ENCODE measurements at regions not wholly inside any gene's neighbourhood (a gene's known extent, or its start where the extent isn't known, plus 50 kb on each side); places are given as distances from the start of the nearest gene placed in this dataset.
"Not testable (repeated sequence)": the region's sequence is repeated elsewhere in the genome, so short reads cannot be mapped to it uniquely, and the experiment has no call there.

DNA sequence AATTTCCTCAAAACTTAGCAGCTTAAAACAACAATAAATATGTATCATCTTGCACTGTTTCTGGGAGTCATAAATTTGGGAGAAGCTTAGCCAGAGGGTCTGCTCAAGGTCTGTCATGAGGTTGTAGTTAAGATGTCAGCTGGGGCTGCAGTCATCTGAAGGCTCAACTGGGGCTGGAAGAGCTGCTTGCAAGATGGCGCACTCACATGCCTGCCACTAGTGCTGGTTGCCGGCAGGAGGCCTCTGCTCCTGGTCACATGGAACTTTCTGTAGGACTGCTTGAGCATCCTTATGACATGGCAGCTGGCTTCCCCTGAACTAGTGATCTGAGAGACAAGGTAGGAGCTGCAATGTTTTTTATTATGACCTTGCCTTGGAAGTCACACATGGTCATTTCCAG lies 215.5 kb upstream of the HAAO start:
- Histone ChIP-seq H3K4me1 (ENCODE audit: insufficient read depth, low read length) (no peaks in the 10 kb centered on the region), H3K4me3 (ENCODE audit: low read depth in 1 of 2, low read length in 2 of 2) (no peak overlapping the region), H3K9ac (ENCODE audit: low read length) (no peak overlapping the region), H3K27me3 (ENCODE audit: control insufficient read depth in 1 of 2, insufficient read depth in 2 of 2, low read length in 2 of 2) (no peaks in the 10 kb centered on the region), H3K36me3 (ENCODE audit: insufficient read depth, low read length) (no peaks in the 10 kb centered on the region), H3K9me3 (ENCODE audit: low read length) (no peaks in the 10 kb centered on the region), H3K27ac (ENCODE audit: low read depth, low read length) (no peak overlapping the region)

DNA sequence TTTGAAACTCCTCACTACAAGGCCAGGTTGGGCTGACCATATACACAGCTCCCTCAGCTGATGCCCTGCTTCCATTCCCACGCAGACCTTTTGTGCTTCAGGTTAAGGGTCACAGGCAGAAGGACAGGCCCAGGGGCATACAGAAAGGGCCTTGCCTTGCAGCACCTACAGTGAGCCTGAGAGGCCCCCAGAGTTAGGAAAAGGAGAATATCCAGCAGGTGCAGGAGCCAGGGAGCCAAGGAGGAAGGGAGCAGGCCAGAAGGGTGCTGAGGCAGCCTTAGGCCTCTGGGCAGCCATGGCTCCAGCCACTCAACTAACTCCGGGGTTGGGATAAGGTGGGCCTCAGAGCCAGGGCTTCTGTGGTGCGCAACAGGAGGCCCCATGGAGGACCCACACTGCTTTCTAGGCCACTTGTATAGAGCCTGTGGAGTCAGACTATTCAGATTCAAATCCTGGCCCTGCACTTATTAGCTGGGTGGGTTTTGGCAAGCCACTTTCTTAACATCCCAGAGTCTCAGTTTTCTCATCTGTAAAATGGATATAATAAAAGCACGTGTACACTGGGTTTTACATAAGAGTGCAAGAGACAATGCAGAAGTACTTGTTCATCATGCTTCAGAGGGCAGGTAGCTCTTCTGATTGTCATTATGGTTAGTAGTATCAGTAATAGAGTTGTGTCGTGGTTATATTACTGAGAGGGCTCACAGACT lies 214.6 kb upstream of the HAAO start:
- Histone ChIP-seq H3K4me1 (ENCODE audit: insufficient read depth, low read length) (no peaks in the 10 kb centered on the region), H3K27ac (ENCODE audit: low read depth, low read length) (no peak overlapping the region), H3K9ac (ENCODE audit: low read length) (no peak overlapping the region), H3K9me3 (ENCODE audit: low read length) (no peaks in the 10 kb centered on the region), H3K4me3 (ENCODE audit: low read depth in 1 of 2, low read length in 2 of 2) (no peak overlapping the region), H3K36me3 (ENCODE audit: insufficient read depth, low read length) (no peaks in the 10 kb centered on the region), H3K27me3 (ENCODE audit: control insufficient read depth in 1 of 2, insufficient read depth in 2 of 2, low read length in 2 of 2) (no peaks in the 10 kb centered on the region)

DNA sequence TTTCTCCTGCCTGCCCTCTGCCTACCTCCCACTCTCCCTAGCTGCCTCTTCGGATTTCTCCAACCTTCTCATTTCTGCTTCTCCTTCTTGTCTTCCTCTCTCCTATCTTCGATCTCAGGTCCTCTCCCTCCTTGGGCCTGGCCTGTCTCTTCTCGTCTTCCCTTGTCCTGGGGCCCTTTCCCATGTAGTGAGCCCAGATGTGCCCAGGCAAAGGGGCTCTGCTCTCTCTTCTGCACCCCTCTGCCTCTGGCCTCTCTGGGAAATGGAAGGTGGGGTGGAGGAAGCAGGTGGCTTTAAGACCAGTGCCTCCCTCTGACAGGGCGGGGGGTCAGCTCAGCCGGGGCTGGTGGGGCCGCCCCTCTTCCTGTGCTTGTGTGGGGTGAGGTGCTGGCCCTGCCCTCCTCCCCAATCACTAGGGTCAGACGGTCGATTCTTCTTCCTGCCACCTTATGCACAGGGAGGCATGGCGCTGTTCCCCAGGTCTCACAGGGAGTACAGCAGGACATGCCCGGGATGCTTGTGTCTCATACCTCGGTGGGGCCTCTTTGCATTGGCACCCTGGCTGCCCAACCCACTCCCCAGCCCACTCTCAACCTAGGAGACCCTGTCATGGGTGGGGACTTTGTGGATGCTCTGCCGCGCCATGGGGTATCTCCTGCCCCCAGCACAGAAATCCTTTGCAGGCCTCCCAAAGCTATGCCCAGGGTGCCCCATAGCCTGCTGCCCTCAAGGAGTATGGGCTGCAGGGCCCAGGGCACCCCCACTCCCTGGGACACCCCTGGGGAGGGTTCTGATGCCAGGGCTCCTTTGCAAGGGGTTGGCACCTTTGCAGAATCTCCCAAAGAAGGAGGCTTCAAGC lies 213.8 kb upstream of the HAAO start:
- Histone ChIP-seq H3K4me1 (ENCODE audit: insufficient read depth, low read length) (no peaks in the 10 kb centered on the region), H3K36me3 (ENCODE audit: insufficient read depth, low read length) (no peaks in the 10 kb centered on the region), H3K9ac (ENCODE audit: low read length) (no peak overlapping the region), H3K27ac (ENCODE audit: low read depth, low read length) (no peak overlapping the region), H3K4me3 (ENCODE audit: low read depth in 1 of 2, low read length in 2 of 2) (no peak overlapping the region), H3K9me3 (ENCODE audit: low read length) (no peaks in the 10 kb centered on the region), H3K27me3 (ENCODE audit: control insufficient read depth in 1 of 2, insufficient read depth in 2 of 2, low read length in 2 of 2) (no peaks in the 10 kb centered on the region)

DNA sequence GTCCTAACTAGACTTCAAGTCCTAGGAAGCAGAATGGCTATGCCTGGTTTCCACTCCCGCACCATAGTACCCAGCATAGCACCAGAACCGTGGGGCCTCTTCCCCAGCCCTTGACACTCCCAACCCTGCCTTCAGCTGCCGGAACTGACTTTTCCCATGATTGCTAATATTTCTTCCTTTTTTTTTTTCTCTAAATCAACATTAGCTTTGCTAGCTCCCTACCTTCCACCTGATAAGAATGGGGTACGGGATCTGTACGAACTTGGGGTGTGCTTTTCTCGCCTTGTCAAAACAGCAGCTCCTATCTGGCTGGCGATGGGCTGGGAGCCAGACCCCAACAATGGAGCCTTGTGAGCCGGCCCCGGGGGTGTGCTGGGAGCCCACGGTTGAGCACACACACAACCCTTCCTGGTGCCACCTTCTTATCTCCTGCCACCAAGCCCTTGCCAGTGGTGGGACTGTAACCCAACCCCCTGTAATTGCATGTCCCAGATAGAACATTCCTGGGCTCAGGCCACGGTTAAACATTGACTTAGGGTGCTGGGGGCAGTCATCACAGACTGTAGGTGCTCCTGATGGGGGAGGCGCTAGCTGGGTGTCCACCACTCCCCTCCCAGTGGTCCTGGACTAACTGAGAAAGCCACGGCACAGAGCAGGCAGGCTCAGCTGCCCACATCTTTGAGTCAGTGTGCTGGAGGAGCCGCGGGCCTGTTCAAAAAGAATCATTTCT lies 213.0 kb upstream of the HAAO start:
- H3K36me3 ChIP-seq (ENCODE audit: insufficient read depth, low read length): no peaks in the 10 kb centered on the region
- H3K4me1 ChIP-seq (ENCODE audit: insufficient read depth, low read length): no peaks in the 10 kb centered on the region
- H3K4me3 ChIP-seq (ENCODE audit: low read depth in 1 of 2, low read length in 2 of 2): no peak overlapping the region
- H3K9me3 ChIP-seq (ENCODE audit: low read length): no peaks in the 10 kb centered on the region
- no peak overlapping the region for H3K27ac ChIP-seq (ENCODE audit: low read depth, low read length)
- no peak overlapping the region for H3K9ac ChIP-seq (ENCODE audit: low read length)
- H3K27me3 ChIP-seq (ENCODE audit: control insufficient read depth in 1 of 2, insufficient read depth in 2 of 2, low read length in 2 of 2): no peaks in the 10 kb centered on the region

DNA sequence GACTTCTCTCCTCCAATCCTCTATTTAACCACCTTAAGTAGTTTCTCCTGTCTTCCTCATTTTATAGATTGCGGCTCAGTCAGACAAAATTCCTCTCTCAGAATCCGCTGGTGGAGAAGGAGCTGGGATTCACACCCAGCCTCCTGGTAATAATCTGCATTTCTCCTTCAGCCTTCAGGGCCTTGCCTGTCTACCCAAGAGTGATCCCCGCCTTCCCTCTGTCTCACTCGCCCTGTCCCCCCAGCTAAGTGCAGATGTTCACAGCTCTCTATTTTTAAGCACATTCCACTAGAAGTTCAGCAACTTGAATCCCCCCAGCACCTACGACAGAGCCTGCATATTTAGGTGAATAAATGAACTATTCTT lies 212.5 kb upstream of the HAAO start:
- H3K9ac ChIP-seq (ENCODE audit: low read length): no peak overlapping the region
- H3K4me1 ChIP-seq (ENCODE audit: insufficient read depth, low read length): no peaks in the 10 kb centered on the region
- no peak overlapping the region for H3K27ac ChIP-seq (ENCODE audit: low read depth, low read length)

DNA sequence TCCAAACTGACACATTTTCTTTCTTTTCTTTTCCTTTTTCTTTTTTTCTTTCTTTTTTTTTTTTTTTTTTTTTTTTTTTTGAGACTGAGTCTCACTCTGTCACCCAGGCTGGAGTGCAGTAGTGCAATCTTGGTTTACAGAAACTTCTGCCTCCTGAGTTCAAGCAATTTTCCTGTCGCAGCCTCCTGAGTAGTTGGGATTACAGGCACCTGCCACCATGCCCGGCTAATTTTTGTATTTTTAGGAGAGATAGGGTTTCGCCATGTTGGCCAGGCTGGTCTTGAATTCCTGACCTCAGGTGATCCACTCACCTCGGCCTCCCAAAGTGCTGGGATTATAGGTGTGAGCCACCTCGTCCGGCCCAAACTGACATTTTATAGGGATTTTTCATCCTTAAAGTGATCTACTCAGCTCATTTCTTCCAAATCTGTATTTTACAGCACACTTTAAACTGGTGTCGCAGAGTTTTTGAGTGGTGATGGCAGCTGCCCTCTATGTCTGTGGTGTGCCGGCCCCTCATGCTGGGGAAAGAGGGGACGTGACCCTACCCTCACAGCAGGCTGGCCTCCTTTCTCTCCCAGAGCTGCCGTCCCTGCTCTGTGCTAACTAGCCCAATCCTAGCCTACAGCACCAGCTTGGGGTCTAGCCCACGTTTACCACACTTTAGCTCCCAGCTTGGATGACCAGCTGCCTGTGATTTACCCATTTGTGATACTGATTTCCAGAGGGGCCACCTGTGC lies 211.9 kb upstream of the HAAO start:
- not testable (repeated sequence) for H3K4me1 ChIP-seq (ENCODE audit: insufficient read depth, low read length)

More for the DNA sequence above, 212.5 kb upstream of the HAAO start:
- Histone ChIP-seq H3K36me3 (ENCODE audit: insufficient read depth, low read length) (no peaks in the 10 kb centered on the region), H3K9me3 (ENCODE audit: low read length) (no peaks in the 10 kb centered on the region), H3K4me3 (ENCODE audit: low read depth in 1 of 2, low read length in 2 of 2) (no peak overlapping the region), H3K27me3 (ENCODE audit: control insufficient read depth in 1 of 2, insufficient read depth in 2 of 2, low read length in 2 of 2) (no peaks in the 10 kb centered on the region)

DNA sequence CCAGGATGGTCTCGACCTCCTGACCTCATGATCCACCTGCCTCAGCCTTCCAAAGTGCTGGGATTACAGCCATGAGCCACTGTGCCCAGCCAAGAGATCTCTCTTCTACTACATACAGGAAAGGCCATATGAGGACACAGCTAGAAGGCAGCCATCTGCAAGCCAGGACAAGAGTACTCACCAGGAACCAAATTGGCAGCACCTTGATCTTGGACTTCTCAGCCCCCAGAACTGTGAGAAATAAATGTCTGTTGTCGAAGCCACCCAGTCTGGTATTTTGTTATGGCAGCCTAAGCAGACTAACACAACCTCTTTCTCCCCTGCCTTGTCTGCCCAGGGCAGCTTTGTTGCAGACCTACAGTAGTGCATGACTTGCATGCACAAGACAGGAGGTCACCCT lies 211.3 kb upstream of the HAAO start:
- no peaks in the 10 kb centered on the region for H3K27me3 ChIP-seq (ENCODE audit: control insufficient read depth in 1 of 2, insufficient read depth in 2 of 2, low read length in 2 of 2)
- no peak overlapping the region for H3K27ac ChIP-seq (ENCODE audit: low read depth, low read length)
- H3K9me3 ChIP-seq (ENCODE audit: low read length): no peaks in the 10 kb centered on the region
- no peak overlapping the region for H3K4me3 ChIP-seq (ENCODE audit: low read depth in 1 of 2, low read length in 2 of 2)
- H3K36me3 ChIP-seq (ENCODE audit: insufficient read depth, low read length): no peaks in the 10 kb centered on the region
- H3K9ac ChIP-seq (ENCODE audit: low read length): no peak overlapping the region
- H3K4me1 ChIP-seq (ENCODE audit: insufficient read depth, low read length): no peaks in the 10 kb centered on the region

More for the DNA sequence above, 211.9 kb upstream of the HAAO start:
- not testable (repeated sequence) for H3K27me3 ChIP-seq (ENCODE audit: control insufficient read depth in 1 of 2, insufficient read depth in 2 of 2, low read length in 2 of 2); H3K9me3 ChIP-seq (ENCODE audit: low read length); H3K9ac ChIP-seq (ENCODE audit: low read length); H3K4me3 ChIP-seq (ENCODE audit: low read depth in 1 of 2, low read length in 2 of 2); H3K36me3 ChIP-seq (ENCODE audit: insufficient read depth, low read length); H3K27ac ChIP-seq (ENCODE audit: low read depth, low read length)

DNA sequence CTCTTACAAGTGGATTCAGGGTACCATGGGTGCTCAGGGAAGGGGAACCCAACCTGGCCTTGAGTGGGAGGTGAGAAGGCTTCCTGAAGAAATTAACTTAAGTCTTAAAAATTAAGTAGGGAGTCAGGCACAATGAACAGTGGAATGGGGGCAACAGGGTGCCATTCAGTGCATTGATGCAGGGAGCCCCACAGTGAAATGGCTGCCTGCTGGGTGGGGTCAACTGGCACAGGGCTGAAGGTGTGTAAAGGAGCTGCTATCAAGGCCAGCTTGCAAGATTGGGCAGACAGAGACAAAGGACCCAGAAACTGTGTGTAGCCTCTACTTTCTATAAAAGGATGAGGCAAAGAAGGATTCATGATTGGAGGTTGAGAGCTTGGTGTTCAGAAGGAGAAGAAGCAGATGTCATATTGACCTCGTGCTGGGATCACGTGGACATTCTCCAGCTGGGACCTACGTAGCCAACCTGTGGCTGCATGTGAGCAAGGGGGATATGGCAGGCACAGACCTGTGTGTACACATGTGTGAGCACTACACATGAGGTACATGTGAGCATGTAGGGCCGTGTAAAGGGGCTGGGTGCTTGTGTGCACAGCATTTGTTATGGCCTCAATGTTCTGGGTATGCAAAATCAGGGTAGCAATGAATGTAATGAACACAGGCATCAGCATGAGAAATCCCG lies 209.5 kb upstream of the HAAO start:
- Histone ChIP-seq H3K9ac (ENCODE audit: low read length) (no peak overlapping the region), H3K27ac (ENCODE audit: low read depth, low read length) (no peak overlapping the region), H3K9me3 (ENCODE audit: low read length) (no peaks in the 10 kb centered on the region), H3K27me3 (ENCODE audit: control insufficient read depth in 1 of 2, insufficient read depth in 2 of 2, low read length in 2 of 2) (no peaks in the 10 kb centered on the region), H3K4me1 (ENCODE audit: insufficient read depth, low read length) (no peaks in the 10 kb centered on the region), H3K36me3 (ENCODE audit: insufficient read depth, low read length) (no peaks in the 10 kb centered on the region), H3K4me3 (ENCODE audit: low read depth in 1 of 2, low read length in 2 of 2) (no peak overlapping the region)

DNA sequence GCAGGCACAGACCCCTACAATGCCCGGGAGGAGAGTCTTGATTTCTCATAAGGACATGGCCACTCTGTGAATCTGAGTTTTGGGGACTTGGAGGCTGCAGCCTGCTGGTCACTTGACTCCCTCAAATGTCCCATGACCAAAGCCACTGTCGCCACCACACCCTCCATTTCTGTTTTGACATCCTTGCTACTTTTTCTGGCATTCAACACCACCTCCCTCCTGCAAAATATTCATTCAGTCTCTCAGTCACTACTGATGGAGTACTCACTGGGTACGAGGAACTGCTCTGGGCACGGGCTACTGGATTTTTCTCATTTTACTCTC lies 208.6 kb upstream of the HAAO start:
- Histone ChIP-seq H3K4me1 (ENCODE audit: insufficient read depth, low read length) (no peaks in the 10 kb centered on the region), H3K36me3 (ENCODE audit: insufficient read depth, low read length) (no peaks in the 10 kb centered on the region), H3K27me3 (ENCODE audit: control insufficient read depth in 1 of 2, insufficient read depth in 2 of 2, low read length in 2 of 2) (no peaks in the 10 kb centered on the region), H3K9ac (ENCODE audit: low read length) (no peak overlapping the region), H3K27ac (ENCODE audit: low read depth, low read length) (no peak overlapping the region), H3K4me3 (ENCODE audit: low read depth in 1 of 2, low read length in 2 of 2) (no peak overlapping the region), H3K9me3 (ENCODE audit: low read length) (no peaks in the 10 kb centered on the region)

DNA sequence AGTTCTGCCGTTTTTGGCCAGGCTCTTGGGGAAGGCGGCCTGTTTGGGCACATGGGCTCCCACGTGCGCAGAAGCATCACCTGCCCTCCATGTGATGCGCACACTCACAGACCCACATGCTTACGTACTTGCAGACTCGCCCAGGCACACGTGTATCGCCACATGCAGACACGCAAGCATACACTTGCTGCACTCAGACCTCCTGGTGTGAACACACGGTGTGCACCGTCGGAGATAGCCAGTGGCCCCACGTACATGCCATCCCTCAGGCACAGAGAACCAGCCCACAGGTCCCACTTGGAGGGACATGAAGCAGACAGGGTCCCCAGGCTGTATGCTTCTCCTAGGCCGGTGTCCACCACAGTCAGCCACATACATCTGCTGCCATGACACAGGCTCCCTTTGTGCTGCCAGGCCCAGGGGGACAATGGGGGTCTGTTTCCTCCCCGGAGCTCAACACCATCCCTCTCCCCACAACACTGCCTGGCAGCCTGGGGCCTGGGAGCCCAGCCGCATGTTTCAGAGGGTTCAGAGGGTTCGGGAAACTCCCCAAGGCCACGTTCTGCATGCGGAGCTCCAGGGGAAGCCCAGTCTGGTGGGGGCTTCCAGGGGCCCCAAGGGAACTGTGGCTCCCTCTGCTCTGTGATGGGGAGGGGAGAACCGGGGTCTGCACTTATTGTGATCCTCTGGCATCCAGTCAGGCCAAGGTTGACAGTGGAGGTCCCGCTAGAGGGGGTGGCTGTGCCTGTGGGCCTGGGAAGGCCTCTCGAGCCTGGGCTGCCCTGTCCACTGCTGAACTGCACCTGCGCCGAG lies 208.1 kb upstream of the HAAO start:
- H3K27ac ChIP-seq (ENCODE audit: low read depth, low read length): no peak overlapping the region
- no peaks in the 10 kb centered on the region for H3K36me3 ChIP-seq (ENCODE audit: insufficient read depth, low read length)
- H3K9ac ChIP-seq (ENCODE audit: low read length): no peak overlapping the region
- no peaks in the 10 kb centered on the region for H3K27me3 ChIP-seq (ENCODE audit: control insufficient read depth in 1 of 2, insufficient read depth in 2 of 2, low read length in 2 of 2)
- no peaks in the 10 kb centered on the region for H3K9me3 ChIP-seq (ENCODE audit: low read length)
- H3K4me1 ChIP-seq (ENCODE audit: insufficient read depth, low read length): no peaks in the 10 kb centered on the region
- no peak overlapping the region for H3K4me3 ChIP-seq (ENCODE audit: low read depth in 1 of 2, low read length in 2 of 2)

Data from muscle layer of colon (tissue), 2 donors.